Activated naive CD4-positive, alpha-beta T cell treated with anti-CD3 and anti-CD28 coated beads, Interleukin-2, amount 50 U/mL, for 16 hours (primary cell): ENCODE measurements at regions not wholly inside any gene's neighbourhood (a gene's known extent, or its start where the extent isn't known, plus 50 kb on each side); places are given as distances from the start of the nearest gene placed in this dataset.
"Not testable (repeated sequence)": the region's sequence is repeated elsewhere in the genome, so short reads cannot be mapped to it uniquely, and the experiment has no call there.

Source experiments
- DNase-seq: peaks from one replicate; pipeline ENCODE4 v3.0.0-alpha.2; 2020

- DNase-seq: no peak
These were observed 142.1 kb downstream of the C6orf118 start for GRCh38 chr6:165167311-165167710.

GRCh38 chr6:165163519-165163918, 145.9 kb downstream of the C6orf118 start:
- DNase-seq: no peak

GRCh38 chr6:165159460-165159859, 149.9 kb downstream of the C6orf118 start:
- DNase-seq: no peak

GRCh38 chr6:165146456-165146855, 162.9 kb downstream of the C6orf118 start:
- DNase-seq: no peak

GRCh38 chr6:165135889-165136288, 173.5 kb downstream of the C6orf118 start:
- no peak for DNase-seq

- no peak for DNase-seq
These were observed 180.3 kb downstream of the C6orf118 start for GRCh38 chr6:165129086-165129485.

GRCh38 chr6:165127743-165128142, 181.7 kb downstream of the C6orf118 start:
- not testable (repeated sequence) for DNase-seq

GRCh38 chr6:165124681-165125080, 184.7 kb downstream of the C6orf118 start:
- DNase-seq: not testable (repeated sequence)

- no peak for DNase-seq
These were observed 190.0 kb downstream of the C6orf118 start for GRCh38 chr6:165119231-165120020.

GRCh38 chr6:165118736-165119135, 190.7 kb downstream of the C6orf118 start:
- DNase-seq: no peak

GRCh38 chr6:165117806-165118205, 191.6 kb downstream of the C6orf118 start:
- no peak for DNase-seq

GRCh38 chr6:165117121-165117520, 192.3 kb downstream of the C6orf118 start:
- no peak for DNase-seq

GRCh38 chr6:165110860-165111259, 198.5 kb downstream of the C6orf118 start:
- DNase-seq: no peak

- DNase-seq: no peak
These were observed 200.4 kb downstream of the C6orf118 start for GRCh38 chr6:165109011-165109410.

GRCh38 chr6:165106261-165106660, 203.1 kb downstream of the C6orf118 start:
- no peak for DNase-seq

- DNase-seq: no peak
These were observed 211.2 kb downstream of the C6orf118 start for GRCh38 chr6:165098165-165098564.

GRCh38 chr6:165096868-165097267, 212.5 kb downstream of the C6orf118 start:
- DNase-seq: no peak

- DNase-seq: no peak
These were observed 213.2 kb downstream of the C6orf118 start for GRCh38 chr6:165096209-165096608.

GRCh38 chr6:165092881-165093595, 216.4 kb downstream of the C6orf118 start:
- no peak for DNase-seq

- DNase-seq: no peak
These were observed 218.2 kb downstream of the C6orf118 start for GRCh38 chr6:165091121-165091785.

GRCh38 chr6:165090242-165090641, 219.2 kb downstream of the C6orf118 start:
- DNase-seq: no peak

GRCh38 chr6:165086814-165087213, 222.6 kb downstream of the C6orf118 start:
- no peak for DNase-seq

- no peak for DNase-seq
These were observed 226.8 kb downstream of the C6orf118 start for GRCh38 chr6:165082636-165083035.
